HL-60 (cell line): ENCODE measurements at regions not wholly inside any gene's neighbourhood (a gene's known extent, or its start where the extent isn't known, plus 50 kb on each side); places are given as distances from the start of the nearest gene placed in this dataset.

Experiments used
- POLR2AphosphoS5 ChIP-seq: IDR thresholded peaks from 2 replicates; pipeline ENCODE4 v1.6.1; 2012; ENCODE audit warnings: low read depth
- SPI1 ChIP-seq: IDR thresholded peaks from 2 replicates; pipeline ENCODE4 v1.6.1; 2012; ENCODE audit warnings: low read depth, mild to moderate bottlenecking, borderline replicate concordance
- TF ChIP-seq, protein P1 (sequence below): IDR thresholded peaks from 2 replicates; pipeline ENCODE4 v1.6.1; 2012; ENCODE audit warnings: low read depth; ENCODE audit not compliant: insufficient replicate concordance

DNA sequence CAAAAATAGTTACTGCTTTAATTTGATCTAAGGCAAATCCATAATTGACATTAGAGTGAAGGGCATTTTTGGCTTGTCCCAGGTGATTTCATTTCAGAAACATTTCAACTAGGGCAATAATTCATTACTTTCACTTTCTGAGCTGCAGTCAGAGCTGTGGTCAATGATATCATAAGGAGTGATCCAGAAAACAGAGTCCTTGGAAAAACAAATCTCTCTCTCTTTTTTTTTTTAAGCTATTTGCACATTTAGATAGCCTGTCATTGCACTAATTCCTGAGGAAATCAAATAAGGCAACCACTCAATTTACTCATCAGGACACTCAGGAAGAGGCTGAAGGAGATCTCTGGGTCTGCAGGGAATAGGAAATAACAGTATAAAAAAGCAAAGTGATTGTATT, 269.5 kb upstream of the LRRC3B start:
- no peak for TF ChIP-seq POLR2AphosphoS5
- TF ChIP-seq, protein P1, sequence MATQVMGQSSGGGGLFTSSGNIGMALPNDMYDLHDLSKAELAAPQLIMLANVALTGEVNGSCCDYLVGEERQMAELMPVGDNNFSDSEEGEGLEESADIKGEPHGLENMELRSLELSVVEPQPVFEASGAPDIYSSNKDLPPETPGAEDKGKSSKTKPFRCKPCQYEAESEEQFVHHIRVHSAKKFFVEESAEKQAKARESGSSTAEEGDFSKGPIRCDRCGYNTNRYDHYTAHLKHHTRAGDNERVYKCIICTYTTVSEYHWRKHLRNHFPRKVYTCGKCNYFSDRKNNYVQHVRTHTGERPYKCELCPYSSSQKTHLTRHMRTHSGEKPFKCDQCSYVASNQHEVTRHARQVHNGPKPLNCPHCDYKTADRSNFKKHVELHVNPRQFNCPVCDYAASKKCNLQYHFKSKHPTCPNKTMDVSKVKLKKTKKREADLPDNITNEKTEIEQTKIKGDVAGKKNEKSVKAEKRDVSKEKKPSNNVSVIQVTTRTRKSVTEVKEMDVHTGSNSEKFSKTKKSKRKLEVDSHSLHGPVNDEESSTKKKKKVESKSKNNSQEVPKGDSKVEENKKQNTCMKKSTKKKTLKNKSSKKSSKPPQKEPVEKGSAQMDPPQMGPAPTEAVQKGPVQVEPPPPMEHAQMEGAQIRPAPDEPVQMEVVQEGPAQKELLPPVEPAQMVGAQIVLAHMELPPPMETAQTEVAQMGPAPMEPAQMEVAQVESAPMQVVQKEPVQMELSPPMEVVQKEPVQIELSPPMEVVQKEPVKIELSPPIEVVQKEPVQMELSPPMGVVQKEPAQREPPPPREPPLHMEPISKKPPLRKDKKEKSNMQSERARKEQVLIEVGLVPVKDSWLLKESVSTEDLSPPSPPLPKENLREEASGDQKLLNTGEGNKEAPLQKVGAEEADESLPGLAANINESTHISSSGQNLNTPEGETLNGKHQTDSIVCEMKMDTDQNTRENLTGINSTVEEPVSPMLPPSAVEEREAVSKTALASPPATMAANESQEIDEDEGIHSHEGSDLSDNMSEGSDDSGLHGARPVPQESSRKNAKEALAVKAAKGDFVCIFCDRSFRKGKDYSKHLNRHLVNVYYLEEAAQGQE: no peak
- no peak for TF ChIP-seq SPI1
